ENCODE measurements at regions not wholly inside any gene's neighbourhood (a gene's known extent, or its start where the extent isn't known, plus 50 kb on each side); places are given as distances from the start of the nearest gene placed in this dataset.

DNA sequence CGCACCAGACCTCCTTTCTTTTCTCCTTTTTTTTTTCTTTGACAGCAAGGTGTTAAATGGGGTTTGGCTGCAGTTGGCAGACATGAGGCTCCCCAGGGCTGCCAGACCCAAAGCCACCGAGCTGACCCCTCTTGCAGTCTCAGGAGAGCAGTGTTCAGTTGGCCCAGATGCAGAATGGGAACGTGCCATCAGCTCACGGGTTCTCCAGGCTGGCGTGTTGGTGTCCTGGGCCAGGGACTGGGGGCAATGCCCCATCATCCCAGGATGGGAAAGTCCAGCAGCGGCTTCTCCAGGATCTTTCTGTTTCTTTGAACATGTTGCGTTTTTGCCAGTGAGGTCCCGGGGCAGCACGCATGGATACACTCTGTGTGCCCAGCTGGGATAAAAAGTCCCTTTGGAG lies 114.6 kb upstream of the KCTD7 start:
- no peak for DNase-seq (ENCODE audit: low read depth in 2 of 2)
- H3K4me3 ChIP-seq (replicated peaks in 1 of 2; ENCODE audit: low read depth in 2 of 2, low read length in 2 of 2), result no peak overlapping the region
- TF ChIP-seq, protein P1, sequence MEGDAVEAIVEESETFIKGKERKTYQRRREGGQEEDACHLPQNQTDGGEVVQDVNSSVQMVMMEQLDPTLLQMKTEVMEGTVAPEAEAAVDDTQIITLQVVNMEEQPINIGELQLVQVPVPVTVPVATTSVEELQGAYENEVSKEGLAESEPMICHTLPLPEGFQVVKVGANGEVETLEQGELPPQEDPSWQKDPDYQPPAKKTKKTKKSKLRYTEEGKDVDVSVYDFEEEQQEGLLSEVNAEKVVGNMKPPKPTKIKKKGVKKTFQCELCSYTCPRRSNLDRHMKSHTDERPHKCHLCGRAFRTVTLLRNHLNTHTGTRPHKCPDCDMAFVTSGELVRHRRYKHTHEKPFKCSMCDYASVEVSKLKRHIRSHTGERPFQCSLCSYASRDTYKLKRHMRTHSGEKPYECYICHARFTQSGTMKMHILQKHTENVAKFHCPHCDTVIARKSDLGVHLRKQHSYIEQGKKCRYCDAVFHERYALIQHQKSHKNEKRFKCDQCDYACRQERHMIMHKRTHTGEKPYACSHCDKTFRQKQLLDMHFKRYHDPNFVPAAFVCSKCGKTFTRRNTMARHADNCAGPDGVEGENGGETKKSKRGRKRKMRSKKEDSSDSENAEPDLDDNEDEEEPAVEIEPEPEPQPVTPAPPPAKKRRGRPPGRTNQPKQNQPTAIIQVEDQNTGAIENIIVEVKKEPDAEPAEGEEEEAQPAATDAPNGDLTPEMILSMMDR (IDR thresholded peaks at IDR 0.05; ENCODE audit: low read depth, low read length), result no peak

DNA sequence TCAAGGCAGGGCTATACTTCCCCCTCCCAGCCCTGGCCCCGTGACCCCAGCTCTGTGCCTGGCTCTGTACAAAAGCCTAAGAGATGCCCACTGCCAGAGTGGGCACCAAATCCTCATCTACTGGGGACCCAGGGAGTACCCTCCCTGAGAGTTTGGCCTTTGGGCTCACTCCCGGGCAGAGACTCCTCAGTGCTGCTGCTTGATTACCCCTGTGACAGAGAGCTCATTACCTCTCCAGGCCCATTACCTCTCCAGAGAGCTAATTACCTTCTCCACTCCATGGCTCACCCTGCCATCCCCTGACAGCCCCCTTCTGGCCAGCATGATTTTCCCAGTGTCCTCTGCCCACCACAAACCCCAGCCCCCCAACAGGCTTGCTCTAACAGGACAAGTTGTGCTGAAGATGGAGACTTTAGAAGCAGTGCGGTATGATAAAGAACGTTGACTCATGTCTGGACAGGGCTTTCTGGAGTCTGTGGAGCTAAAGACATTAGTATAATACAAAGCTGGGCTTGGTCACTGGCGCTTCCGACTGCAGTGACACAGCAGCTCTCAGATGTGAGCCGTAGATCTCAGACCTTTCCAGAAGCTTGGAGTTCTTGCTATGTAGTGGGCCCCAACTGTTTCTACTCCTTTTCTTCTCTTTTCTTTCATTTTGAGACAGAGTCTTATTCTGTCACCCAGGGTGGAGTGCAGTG lies 111.3 kb upstream of the KCTD7 start:
- TF ChIP-seq, protein P1 (IDR thresholded peaks at IDR 0.05; ENCODE audit: low read depth, low read length), result no peak
- H3K4me3 ChIP-seq (replicated peaks in 1 of 2; ENCODE audit: low read depth in 2 of 2, low read length in 2 of 2), result no peak overlapping the region
- DNase-seq (ENCODE audit: low read depth in 2 of 2), result peak in 1 of 2 donors; percentile 37

DNA sequence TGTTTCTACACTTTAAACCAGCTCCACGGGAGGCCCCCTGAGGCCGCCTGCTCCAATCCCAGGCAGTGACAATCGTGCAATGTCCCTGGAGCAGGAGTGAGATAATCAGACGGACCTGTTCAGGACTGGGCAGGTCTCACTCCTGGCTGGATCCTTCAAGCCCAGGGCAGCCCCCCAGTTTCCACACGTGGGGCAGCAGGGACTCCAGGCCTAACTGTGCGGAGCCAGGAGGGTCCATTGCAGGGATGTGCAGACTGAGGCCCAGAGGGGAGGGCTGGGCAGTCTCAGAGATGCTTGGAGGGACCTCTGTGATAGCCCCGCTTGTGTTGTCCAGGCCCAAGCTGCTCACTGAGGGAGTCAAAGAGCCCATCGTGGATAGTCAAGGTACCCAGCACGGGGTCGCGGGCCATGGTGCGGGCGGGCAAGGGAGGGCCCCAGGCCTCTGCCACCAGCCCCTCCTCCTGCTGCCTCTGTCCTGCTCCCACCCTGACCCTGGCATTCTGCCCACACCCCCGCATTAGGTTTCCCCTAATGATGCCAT lies 110.5 kb upstream of the KCTD7 start:
- H3K4me3 ChIP-seq (replicated peaks in 1 of 2; ENCODE audit: low read depth in 2 of 2, low read length in 2 of 2), result no peak overlapping the region
- DNase-seq (ENCODE audit: low read depth in 2 of 2), result no peak
- TF ChIP-seq, protein P1 (IDR thresholded peaks at IDR 0.05; ENCODE audit: low read depth, low read length), result no peak

DNA sequence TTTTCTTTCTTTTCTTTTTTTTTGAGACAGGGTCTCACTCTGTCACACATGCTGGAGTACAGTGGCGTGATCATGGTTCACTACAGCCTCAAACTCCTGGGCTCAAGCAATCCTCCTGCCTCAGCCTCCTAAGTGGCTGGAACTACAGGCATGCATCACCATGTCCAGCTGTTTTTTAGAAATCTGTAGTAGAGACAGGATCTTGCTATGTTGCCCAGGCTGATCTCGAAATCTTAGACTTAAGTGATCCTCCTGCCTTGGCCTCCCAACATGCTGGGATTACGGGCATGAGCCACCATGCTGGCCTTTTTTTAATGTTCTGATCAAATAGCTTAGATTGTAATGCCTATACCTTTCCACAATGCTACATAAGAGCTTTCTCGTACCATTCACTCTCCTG lies 107.0 kb upstream of the KCTD7 start:
- no peak for DNase-seq (ENCODE audit: low read depth in 2 of 2)

DNA sequence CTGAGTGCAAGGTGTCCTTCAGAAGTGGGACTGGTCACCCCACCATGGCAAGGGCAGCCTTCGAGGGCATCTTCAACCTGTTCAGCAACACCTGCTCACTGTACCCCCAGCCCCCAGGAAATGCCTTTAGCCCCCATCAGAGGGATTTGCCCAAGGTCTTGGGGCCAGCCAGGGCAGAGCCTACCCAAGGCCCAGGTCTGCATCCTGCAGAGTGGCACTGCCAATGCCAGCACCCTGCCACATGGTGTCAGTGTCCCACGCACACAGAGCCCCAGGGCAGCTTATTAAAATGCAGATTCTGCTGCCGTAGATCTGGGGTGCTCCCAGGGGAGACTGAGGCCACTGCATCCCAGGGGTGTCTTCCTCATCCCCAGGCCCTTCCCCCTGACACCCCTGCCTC lies 106.2 kb upstream of the KCTD7 start:
- peak in 1 of 2 donors; percentile 14 for DNase-seq (ENCODE audit: low read depth in 2 of 2)
- H3K4me3 ChIP-seq (replicated peaks in 1 of 2; ENCODE audit: low read depth in 2 of 2, low read length in 2 of 2), result no peak overlapping the region
- TF ChIP-seq, protein P1 (IDR thresholded peaks at IDR 0.05; ENCODE audit: low read depth, low read length), result peak; percentile 28

More for the DNA sequence above, 107.0 kb upstream of the KCTD7 start:
- no peak overlapping the region for H3K4me3 ChIP-seq (replicated peaks in 1 of 2; ENCODE audit: low read depth in 2 of 2, low read length in 2 of 2)
- TF ChIP-seq, protein P1 (IDR thresholded peaks at IDR 0.05; ENCODE audit: low read depth, low read length), result no peak

DNA sequence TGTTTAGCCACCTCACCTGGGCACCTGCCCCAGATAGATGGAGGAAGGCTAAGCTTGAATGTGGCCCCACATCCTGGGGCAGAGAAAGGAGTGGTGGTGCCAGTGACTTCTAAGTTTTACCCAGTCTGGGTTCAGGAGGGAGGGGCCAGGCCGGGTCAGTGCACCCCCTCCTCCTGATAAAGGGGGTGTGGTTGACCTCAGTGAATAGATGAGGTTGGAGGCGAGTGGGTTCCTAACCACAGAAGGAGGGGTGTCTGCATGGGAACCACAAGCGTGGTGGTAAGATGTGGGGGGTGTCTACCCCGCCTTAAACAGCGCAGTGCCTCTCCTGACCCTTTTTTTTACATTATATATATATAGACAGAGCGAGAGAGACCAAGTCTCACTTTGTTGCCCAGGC lies 105.3 kb upstream of the KCTD7 start:
- TF ChIP-seq, protein P1 (IDR thresholded peaks at IDR 0.05; ENCODE audit: low read depth, low read length), result no peak
- no peak for DNase-seq (ENCODE audit: low read depth in 2 of 2)
- H3K4me3 ChIP-seq (replicated peaks in 1 of 2; ENCODE audit: low read depth in 2 of 2, low read length in 2 of 2), result no peak overlapping the region
